ENCODE measurements at regions not wholly inside any gene's neighbourhood (a gene's known extent, or its start where the extent isn't known, plus 50 kb on each side); places are given as distances from the start of the nearest gene placed in this dataset.

- Histone ChIP-seq H3K4me3 (no peak overlapping the region), H3K36me3 (ENCODE audit: low read depth) (no peaks in the 10 kb centered on the region), H3K4me1 (ENCODE audit: low read depth) (no peaks in the 10 kb centered on the region), H3K9me3 (no peaks in the 10 kb centered on the region)
- intact Hi-C loops (cut with DNase I, micrococcal nuclease): no loop called here
- ATAC-seq (no peak), DNase-seq (no peak)
- TF ChIP-seq CTCF (IDR thresholded peaks at IDR 0.05): no peak
These were observed 58.5 kb downstream of the BAK1 start for GRCh38 chr6:33521489-33522091.

All from mucosa of descending colon (tissue), 3 donors.